H1 (cell line): ENCODE measurements at regions not wholly inside any gene's neighbourhood (a gene's known extent, or its start where the extent isn't known, plus 50 kb on each side); places are given as distances from the start of the nearest gene placed in this dataset.

Experiments
- ASH2L ChIP-seq: fragments of 200-600, 300-600 bp; sonication (generic); IDR thresholded peaks from one replicate; pipeline ENCODE4 v1.7.1; 2017; ENCODE audit warnings: low read length
- BRCA1 ChIP-seq: IDR thresholded peaks from 2 replicates; pipeline ENCODE4 v1.6.1; 2012; ENCODE audit warnings: low read depth, low read length, improper control_type of control experiment
- CEBPB ChIP-seq: IDR thresholded peaks from 2 replicates; pipeline ENCODE4 v1.6.1; 2012; ENCODE audit warnings: low read depth, low read length
- HDAC2 ChIP-seq, 2 experiments: fragments of 300-600 bp in 1 of 2; sonication (generic) in 1 of 2; IDR thresholded peaks; 2 replicates each; pipeline ENCODE4 v1.6.1; 2011 to 2012; ENCODE audit warnings: low read depth in 2 of 2, low read length in 2 of 2, mild to moderate bottlenecking in 2 of 2, moderate library complexity in 2 of 2, borderline replicate concordance in 1 of 2, inconsistent platforms in 1 of 2
- TAF1 ChIP-seq: IDR thresholded peaks from 2 replicates; pipeline ENCODE4 v1.6.1; 2011; ENCODE audit warnings: mild to moderate bottlenecking, low read depth, low read length

DNA sequence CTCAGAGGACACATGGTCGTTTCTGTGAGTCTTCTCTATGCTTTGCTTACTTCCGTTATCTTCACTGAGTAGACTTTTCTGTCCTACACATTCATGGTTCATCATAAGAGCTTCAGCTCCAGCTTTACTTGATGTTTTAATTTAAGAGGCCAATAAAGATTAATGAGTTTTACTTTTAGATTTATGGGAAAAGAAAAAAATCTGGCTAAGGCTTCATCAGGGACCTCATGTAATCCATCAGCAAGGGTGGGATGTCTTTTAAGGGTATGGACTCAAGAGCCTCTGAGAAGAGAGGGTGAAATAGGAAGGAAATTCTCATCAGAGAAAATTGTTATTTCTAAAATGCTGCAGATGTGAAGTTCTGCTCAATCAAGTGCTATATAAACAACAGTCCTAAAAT, 963.0 kb upstream of the RAG2 start (continued):
- TF ChIP-seq HDAC2 (IDR thresholded peaks at IDR 0.05; ENCODE audit: borderline replicate concordance in 1 of 2, low read depth in 2 of 2, low read length in 2 of 2) (no peak), CEBPB (no peak), TAF1 (no peak), BRCA1 (no peak), ASH2L (no peak)
- TF ChIP-seq, all 59 proteins: peak for 0
